Gastrocnemius medialis (tissue), 4 donors: ENCODE measurements at regions not wholly inside any gene's neighbourhood (a gene's known extent, or its start where the extent isn't known, plus 50 kb on each side); places are given as distances from the start of the nearest gene placed in this dataset.

Experiments used
- CTCF ChIP-seq, 5 experiments: fragments of 450-650 bp in 3 of 5; fragments of 200-600 bp in 2 of 5; sonication (generic) in 2 of 5; IDR thresholded peaks in 4 of 5; conservative IDR thresholded peaks in 1 of 5; 1 replicate in 4 of 5; 2 replicates in 1 of 5; pipeline ENCODE4 v1.5.1; 2016 to 2019; ENCODE audit warnings: antibody characterized with exemption in 5 of 5, mild to moderate bottlenecking in 3 of 5, moderate library complexity in 3 of 5
- POLR2A ChIP-seq, 2 donors: fragments of 450-650 bp; IDR thresholded peaks; one replicate each; pipeline ENCODE4 v1.6.1; 2017; ENCODE audit warnings: antibody characterized with exemption in 2 of 2, mild to moderate bottlenecking in 2 of 2, moderate library complexity in 2 of 2

- no peak for TF ChIP-seq CTCF (IDR thresholded peaks at IDR 0.05 in 4 of 5, conservative IDR thresholded peaks at IDR 0.05 in 1 of 5)
- no peak for TF ChIP-seq POLR2A (IDR thresholded peaks at IDR 0.05)
These were observed 308.1 kb upstream of the LYPLAL1 start for GRCh38 chr1:218865591-218865990.
